Left ventricle myocardium inferior (tissue), 1 donor: ENCODE measurements at regions not wholly inside any gene's neighbourhood (a gene's known extent, or its start where the extent isn't known, plus 50 kb on each side); places are given as distances from the start of the nearest gene placed in this dataset.

ENCODE experiments used
- DNase-seq: peaks from one replicate; pipeline ENCODE4 v3.0.0-alpha.2; 2020
- H3K27ac ChIP-seq: fragments of 200-600 bp; replicated peaks from 2 replicates; pipeline ENCODE4 v1.8.0; 2021
- H3K27me3 ChIP-seq: fragments of 200-600 bp; 2 replicates; pipeline ENCODE4 v1.8.0; 2021; ENCODE audit warnings: low read depth
- H3K36me3 ChIP-seq: fragments of 200-600 bp; 2 replicates; pipeline ENCODE4 v1.8.0; 2021
- H3K4me1 ChIP-seq: fragments of 200-600 bp; 2 replicates; pipeline ENCODE4 v1.8.0; 2021
- H3K4me3 ChIP-seq: fragments of 200-600 bp; 2 replicates; pipeline ENCODE4 v1.8.0; 2021; ENCODE audit warnings: mild to moderate bottlenecking, moderate library complexity
- H3K9me3 ChIP-seq: fragments of 200-600 bp; replicated peaks from 2 replicates; pipeline ENCODE4 v1.8.0; 2021
- intact Hi-C: fragments of 100-400 bp; cut with micrococcal nuclease; formaldehyde crosslinking; loops from one replicate; pipeline ENCODE4 v1.11.0; 2022
- TF ChIP-seq, protein P1 (sequence below): fragments of 200-600 bp; IDR thresholded peaks from 2 replicates; pipeline ENCODE4 v1.8.0; 2021; ENCODE audit warnings: antibody characterized with exemption, mild to moderate bottlenecking, borderline replicate concordance
- donor health status: DM: no; HTN: yes; CAD: no; lungs with severe emphysema.

DNA sequence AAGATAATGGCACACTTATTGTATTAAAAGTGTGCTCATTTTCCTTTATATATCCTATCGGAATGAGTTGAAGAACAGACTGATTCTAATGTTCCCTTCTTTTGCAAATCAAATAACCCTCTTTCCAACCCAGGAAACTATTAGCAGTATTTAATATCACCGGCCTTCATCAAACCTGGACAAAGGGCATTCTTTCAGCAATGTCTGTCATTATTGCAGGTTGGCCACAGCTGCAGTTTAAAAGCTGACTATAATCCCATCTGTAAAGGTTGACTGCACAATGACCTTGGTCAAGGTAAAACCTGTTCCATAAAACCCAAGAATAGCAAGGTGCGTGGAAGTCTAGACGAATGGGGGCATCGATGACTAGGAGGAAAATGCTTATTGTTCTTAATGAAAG, 472.3 kb upstream of the SOX5 start:
- DNase-seq, result no peak
- Histone ChIP-seq H3K9me3 (peaks cover 9% of the 10 kb centered on the region), H3K4me3 (no peak overlapping the region), H3K27ac (no peak overlapping the region), H3K27me3 (no peaks in the 10 kb centered on the region), H3K4me1 (no peaks in the 10 kb centered on the region), H3K36me3 (no peaks in the 10 kb centered on the region)
- intact Hi-C loops, result no loop called here
- TF ChIP-seq, protein P1, sequence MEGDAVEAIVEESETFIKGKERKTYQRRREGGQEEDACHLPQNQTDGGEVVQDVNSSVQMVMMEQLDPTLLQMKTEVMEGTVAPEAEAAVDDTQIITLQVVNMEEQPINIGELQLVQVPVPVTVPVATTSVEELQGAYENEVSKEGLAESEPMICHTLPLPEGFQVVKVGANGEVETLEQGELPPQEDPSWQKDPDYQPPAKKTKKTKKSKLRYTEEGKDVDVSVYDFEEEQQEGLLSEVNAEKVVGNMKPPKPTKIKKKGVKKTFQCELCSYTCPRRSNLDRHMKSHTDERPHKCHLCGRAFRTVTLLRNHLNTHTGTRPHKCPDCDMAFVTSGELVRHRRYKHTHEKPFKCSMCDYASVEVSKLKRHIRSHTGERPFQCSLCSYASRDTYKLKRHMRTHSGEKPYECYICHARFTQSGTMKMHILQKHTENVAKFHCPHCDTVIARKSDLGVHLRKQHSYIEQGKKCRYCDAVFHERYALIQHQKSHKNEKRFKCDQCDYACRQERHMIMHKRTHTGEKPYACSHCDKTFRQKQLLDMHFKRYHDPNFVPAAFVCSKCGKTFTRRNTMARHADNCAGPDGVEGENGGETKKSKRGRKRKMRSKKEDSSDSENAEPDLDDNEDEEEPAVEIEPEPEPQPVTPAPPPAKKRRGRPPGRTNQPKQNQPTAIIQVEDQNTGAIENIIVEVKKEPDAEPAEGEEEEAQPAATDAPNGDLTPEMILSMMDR, result no peak

DNA sequence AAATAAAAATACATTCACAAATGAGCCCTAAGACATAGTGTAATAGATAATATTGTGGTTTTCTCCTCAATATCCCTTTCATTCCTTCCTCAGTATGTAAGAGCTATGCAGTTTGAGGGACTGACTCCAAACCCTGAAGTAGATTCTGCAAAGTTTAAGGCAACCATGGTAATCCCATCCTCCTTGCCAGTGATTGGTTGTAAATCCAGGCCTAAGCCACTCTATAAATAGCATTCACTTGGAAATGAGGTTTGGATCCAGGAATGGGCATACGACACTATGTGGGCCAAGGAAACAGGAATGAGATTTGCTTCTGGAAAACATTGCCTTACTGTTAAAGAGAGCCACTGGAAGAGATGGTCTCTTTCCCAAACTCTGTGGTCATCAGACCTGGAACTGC, 468.7 kb upstream of the SOX5 start:
- Histone ChIP-seq H3K4me1 (no peaks in the 10 kb centered on the region), H3K27ac (no peak overlapping the region), H3K36me3 (no peaks in the 10 kb centered on the region), H3K4me3 (no peak overlapping the region), H3K27me3 (no peaks in the 10 kb centered on the region), H3K9me3 (peaks cover 9% of the 10 kb centered on the region)
- intact Hi-C loops, result no loop called here
- TF ChIP-seq, protein P1, result no peak
- no peak for DNase-seq

DNA sequence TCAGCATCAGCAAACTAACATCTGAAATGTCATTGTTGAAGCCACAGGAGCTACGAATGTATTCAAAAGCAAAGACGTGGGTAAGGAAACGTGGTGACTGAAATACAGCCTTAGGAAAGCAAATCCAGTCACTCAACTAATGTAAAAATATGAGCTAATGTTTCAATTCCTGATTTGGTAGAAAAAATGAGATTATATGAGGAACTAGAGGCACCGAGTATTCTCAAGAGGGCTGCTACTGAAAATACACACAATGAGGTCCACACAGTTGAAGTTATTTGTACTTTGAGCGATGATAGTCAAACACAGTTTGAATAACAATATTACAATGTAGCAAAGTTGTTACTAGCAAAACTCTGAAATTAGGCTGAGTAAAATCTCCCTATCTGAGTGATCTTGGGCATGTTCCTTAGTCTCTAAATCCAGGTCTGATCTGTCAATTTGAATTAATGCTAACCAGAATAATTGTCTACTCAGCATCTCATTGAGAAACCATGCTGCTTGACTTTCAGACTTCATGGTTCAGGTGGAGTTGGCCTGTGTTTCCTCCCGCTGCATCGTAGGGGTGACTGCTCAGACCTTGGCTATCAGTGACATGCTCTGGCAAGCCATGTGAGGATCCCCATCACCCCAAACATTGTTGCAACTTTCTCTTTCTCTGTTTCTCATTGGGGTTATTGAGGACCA, 467.1 kb upstream of the SOX5 start:
- Histone ChIP-seq H3K27ac (no peak overlapping the region), H3K9me3 (peaks cover 9% of the 10 kb centered on the region), H3K4me1 (no peaks in the 10 kb centered on the region), H3K36me3 (no peaks in the 10 kb centered on the region), H3K27me3 (no peaks in the 10 kb centered on the region), H3K4me3 (no peak overlapping the region)
- intact Hi-C loops, result no loop called here
- TF ChIP-seq, protein P1, result no peak
- DNase-seq, result no peak

DNA sequence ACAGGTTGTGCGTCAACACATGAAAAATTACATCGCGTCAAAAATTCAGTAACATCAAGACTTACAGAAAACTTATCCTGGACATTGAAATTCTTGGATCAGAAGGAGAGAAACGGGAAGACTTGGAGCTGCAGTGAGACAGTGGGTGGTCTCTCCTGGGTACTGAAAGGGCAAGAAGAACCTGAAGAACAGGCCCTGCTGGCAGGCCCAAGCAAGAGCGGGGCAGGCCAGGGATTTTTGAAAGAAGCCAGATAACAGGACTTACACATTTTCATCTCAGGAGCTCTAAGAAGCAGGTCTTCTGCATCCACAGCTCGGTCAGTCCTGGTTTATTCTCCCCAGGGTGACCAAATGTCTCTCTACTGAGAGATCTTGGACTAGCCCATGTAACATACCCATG, 466.5 kb upstream of the SOX5 start:
- TF ChIP-seq, protein P1, result no peak
- H3K4me3 ChIP-seq, result no peak overlapping the region
- no peaks in the 10 kb centered on the region for H3K4me1 ChIP-seq
- H3K36me3 ChIP-seq, result no peaks in the 10 kb centered on the region
- no peak overlapping the region for H3K27ac ChIP-seq
- intact Hi-C loops, result no loop called here
- peaks cover 5% of the 10 kb centered on the region for H3K9me3 ChIP-seq
- no peaks in the 10 kb centered on the region for H3K27me3 ChIP-seq
- no peak for DNase-seq

DNA sequence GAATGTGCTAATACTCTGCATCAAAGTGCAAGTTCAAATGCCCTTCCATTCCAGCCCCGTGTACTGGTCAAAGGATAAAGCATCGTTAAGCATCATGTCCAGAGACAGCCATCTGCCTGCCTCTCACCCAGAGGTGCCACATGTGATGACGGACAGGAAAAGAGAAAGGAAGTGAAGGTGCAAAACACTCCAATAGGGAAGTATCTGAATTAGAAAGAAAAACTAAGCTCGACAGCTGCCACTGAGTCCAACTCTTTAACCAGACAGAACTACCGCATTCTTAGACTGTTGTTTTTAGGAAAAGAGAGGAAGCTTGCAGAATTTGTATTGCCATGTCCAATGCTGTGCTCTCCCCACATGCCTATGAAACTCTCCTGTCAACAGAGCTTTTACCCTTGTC, 465.0 kb upstream of the SOX5 start:
- DNase-seq, result no peak
- Histone ChIP-seq H3K9me3 (no peaks in the 10 kb centered on the region), H3K27me3 (no peaks in the 10 kb centered on the region), H3K4me3 (no peak overlapping the region), H3K4me1 (no peaks in the 10 kb centered on the region), H3K36me3 (no peaks in the 10 kb centered on the region), H3K27ac (no peak overlapping the region)
- intact Hi-C loops, result no loop called here
- TF ChIP-seq, protein P1, result no peak
